HG02884 (cell line): ENCODE measurements at regions not wholly inside any gene's neighbourhood (a gene's known extent, or its start where the extent isn't known, plus 50 kb on each side); places are given as distances from the start of the nearest gene placed in this dataset.

ENCODE experiments used
- ATAC-seq: cut with Tn5 transposase; IDR thresholded peaks from one replicate; pipeline ENCODE4 v1.9.1; 2021; ENCODE audit warnings: mild to moderate bottlenecking, moderate library complexity; ENCODE audit not compliant: unreplicated experiment

DNA sequence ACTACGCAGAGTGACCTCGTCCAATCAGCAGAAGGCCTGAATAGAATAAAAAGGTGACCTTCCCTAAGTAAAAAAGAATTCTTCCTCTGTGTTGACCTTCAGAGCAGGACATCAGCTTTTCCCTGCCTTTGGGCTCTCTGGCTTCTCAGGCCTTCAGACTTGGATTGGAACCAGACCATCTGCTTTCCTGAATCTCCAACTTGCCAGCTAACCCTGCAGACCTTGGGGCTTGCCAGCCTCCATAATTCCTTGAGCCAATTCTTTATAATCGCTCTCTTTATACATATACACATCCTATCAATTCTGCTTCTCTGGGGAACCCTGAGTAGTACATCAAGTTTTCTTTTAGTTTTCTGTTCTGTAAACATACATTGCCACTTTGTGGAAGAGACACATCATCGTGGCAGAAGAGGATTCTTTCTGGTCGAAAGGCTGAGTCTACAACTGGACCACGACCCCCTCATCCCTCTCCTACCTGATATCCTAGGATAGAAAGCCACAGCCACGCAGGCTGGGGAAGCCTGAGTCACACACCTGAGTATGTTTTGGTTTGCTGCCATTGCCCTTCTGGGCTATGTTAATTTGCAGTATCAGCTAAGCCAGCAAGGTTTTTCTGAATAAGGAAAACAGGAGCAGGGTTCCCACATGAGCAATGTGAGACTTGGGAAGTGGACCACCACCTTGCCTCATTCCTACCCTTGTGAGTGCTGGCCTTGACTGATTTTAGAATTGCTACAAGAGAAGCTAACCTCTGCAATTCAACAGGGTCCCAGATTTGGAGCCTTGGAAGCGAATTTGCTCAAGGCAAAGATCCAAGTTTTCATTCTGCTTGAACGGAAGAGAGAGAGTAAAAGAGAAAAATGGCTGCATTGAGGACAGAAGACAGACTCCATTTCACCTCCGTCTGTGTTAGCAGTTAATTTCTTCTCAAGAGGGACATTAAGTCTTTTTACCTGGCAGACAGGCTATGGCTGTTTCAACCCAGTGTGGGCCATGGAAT lies 445.2 kb upstream of the FZD8 start:
- no peak for ATAC-seq

DNA sequence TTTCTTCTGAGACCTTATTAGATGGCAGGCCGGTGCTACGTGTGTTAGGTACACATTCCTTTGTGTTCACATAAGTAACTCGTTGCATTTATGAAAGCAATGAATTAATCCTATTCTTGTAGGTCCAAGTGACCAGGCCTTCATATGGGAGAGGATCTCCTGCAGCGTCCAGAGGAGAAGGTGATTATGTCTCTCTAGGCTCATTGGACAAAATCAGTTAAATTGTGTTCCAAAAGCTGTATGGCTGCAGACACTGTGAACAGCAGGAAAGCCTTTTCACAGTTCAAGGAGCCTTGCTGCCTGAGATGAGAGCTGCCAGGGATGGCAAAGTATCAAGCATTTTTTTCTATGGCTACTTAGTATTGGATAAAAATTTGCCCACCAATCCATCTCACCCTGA lies 433.1 kb upstream of the FZD8 start:
- ATAC-seq = no peak

DNA sequence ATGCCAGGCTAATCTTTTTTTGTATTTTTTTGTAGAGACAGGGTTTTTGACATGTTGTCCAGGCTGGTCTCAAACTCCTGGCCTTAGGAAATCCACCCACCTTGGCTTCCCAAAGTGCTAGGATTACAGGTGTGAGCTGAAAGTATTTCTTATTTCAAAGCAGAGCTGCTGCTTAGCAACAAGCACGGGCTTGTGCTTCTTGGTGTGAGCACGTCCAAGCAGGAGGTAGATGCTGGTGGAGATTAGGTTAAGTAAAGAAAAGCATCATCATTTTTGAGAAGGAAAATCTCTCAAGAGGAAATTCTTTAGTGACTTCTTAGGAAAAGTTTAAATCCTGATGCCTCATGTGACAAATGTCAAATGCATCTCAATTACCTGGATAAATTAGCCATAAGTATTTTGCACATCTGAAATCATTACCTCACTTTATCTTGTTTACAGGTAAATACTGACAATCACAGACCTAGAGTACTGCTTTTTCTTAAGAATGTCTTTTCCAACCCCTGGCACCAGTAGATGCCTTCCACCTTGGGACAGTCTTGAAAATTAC lies 431.8 kb upstream of the FZD8 start:
- ATAC-seq = no peak

DNA sequence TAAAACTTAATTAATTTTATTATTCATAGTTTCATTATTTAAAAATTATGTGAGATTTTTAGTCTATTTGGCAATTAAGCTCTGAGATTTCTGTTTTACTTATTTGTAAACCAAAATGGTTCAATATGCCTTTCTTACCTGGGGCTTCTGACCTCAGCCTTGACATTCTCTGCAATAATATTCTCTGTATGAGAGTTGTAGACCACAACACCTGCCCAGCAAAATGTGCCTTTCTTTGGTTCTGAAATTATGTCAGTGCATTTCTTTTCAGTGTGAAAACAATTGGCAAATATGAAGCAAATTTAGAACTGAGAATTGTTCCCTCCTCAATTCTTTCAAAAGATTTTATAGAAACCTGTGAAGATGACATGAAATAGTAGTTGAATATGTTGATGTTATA lies 426.4 kb upstream of the FZD8 start:
- no peak for ATAC-seq

DNA sequence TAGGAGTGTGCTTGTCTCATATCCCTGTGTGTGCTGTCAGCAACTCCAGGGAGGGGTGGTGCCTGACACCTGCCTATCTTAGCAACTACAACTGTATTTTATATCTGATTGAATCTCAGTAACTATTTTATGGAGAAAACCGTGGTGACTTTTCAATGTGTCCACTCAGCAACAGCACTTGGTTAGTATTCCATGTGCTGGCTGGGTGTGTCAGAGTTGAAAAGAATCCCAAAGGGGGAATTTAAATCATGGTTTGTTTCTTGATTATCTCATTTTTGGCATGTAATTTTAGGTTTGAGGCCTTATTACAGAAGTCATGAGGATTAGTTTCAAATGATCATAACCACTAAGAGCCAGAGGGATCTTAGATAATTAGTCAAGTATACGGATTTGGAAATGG lies 425.7 kb upstream of the FZD8 start:
- ATAC-seq = no peak

DNA sequence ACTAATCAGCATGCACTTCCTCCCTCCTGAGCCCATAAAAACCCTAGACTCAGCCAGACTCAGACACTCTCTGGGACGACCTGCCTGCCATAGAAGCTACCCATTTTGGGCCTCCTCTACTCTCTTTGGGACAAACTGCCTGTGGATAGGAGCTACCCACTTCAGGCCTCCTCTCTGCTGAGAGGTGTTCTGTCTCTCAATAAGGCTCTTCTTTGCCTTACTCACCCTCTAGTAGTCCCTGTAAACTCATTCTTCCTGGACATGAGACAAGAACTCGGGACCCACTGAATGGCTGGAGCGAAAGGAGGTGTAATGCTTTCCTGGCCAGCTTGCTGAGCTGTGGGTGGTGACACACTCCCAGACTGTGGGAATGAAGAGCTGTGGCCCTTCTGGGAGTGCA lies 424.8 kb upstream of the FZD8 start:
- no peak for ATAC-seq

DNA sequence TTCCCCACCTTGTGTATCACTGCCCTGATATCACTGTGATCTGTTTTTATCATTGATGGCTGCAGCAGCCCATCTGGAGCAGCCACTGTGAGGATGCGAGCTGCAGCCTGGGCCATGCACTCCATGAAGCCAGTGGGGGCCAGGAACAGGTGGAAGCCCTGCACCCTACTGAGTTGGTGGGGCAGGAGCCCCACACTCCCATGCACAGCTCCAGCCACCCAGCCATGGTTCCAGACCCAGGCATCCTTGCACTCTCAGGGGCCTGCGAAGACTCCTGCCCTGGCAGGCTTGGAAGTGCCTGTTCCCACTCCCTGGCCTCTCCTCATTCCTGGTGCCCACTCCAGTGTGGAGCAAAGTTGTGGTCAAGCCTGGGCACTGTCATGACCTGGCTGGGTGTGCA lies 424.0 kb upstream of the FZD8 start:
- ATAC-seq = no peak

DNA sequence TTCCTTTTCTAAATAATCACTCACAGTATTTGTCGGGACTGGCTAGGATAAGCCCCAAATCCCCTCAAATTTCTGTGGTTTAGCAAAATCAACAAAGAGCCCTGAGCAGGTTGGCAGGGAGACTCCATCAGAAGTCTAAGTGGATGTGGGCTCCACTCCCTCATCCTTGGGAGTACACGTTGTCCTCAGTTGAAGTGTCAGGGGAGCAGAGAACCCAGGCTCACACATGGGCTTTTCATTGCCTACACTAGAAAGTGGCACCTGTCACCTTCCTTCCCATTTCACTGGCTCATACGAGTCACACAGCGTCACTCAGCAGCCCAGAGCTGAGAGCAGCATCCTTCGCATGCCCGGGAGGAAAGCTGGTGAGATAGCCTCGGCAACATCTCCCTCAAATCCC lies 421.3 kb upstream of the FZD8 start:
- ATAC-seq = no peak

DNA sequence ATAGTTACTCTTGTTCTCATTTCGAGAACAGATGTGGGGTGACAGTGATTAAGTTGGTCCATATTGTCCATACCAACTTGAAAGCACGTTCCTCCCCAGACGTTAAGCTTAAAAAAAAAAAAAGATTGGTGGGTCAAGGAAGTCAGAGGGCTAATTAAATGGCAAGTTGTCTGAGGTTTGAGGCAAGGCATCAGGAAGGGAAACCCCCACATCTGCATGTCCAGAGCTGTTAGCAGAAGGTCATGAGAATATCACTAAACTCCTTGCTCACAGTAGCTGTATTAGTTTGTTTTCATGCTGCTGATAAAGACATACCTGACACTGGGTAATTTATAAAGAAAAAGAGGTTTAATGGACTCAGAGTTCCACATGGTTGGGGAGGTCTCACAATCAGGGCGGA lies 415.6 kb upstream of the FZD8 start:
- no peak for ATAC-seq

DNA sequence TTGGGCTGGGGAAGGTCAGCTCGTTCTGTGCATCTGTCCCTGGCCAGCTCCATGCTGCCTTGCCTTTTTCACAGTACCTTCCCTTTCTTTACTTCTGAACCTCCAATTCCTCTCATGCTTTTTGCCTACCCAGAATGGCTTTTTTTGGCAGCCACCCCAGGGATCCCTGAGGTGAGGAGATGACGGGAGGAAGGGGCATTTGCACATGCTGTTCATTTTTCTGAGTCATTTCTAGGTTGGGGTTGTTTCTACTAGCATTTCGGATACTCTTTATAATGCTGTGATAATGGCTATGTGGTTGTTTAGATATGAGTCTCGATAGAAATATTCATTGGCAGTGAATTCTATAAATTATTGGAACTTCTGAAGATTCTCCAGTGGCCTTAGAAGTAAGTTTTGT lies 415.1 kb upstream of the FZD8 start:
- ATAC-seq = no peak

DNA sequence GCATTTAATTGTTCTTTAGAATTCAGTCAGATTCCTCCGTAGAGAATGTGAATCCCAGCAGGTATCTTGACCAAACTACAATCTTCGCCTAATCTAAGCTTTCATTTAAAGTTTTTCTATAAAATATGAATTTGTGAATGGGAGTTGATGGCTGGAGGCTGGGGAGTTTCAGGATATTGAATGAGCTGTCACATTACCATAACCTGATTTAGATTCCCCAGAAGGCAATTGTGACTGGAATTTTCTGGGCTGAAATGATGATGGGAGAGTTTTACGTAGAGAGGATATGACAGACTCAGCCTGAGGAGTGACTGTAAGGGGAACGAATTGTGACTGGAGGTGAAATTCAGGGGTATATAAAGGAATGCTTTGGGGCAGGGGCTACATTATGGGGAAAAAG lies 411.7 kb upstream of the FZD8 start:
- no peak for ATAC-seq

DNA sequence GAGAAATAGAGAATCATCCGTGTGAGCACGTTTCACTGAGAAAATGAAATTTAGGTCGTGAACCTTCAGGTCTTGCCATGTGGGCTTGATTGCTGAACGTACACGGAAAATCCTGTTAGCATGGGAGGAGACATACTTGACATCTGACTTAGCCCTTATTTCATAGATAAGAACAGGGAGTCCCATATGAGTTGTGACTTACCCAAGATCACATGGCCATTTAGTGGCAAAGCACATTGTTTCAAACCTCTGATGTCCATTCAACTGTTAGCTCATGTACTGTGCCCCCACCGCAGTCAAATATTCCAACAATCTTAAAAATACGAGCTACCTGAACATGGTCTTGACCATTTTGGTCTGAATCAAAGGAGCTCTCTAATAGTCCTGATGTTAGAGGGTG lies 411.2 kb upstream of the FZD8 start:
- no peak for ATAC-seq

DNA sequence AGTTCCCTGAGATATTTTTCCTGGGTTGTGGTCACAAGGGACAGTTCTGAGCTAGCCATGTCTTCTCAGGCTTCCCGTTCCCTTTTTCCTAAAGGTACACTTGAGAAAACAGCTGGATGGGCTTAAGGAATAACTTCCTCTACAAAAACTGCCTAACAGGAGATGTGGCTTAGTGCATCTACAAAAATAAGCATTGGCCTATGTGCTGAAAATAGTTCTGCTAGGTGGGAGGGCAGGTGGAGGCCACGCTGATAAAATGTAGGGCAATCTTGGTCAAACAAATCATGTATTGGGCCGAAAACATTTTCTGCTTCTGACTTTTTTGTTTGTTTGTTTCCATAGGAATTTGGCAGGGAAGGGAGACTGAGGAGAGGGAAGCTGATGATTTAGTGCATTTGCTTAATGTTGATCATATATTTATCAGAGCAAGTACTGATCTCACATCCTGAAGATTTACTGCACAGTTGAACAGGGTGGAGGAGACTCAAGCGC lies 409.4 kb upstream of the FZD8 start:
- ATAC-seq = no peak

DNA sequence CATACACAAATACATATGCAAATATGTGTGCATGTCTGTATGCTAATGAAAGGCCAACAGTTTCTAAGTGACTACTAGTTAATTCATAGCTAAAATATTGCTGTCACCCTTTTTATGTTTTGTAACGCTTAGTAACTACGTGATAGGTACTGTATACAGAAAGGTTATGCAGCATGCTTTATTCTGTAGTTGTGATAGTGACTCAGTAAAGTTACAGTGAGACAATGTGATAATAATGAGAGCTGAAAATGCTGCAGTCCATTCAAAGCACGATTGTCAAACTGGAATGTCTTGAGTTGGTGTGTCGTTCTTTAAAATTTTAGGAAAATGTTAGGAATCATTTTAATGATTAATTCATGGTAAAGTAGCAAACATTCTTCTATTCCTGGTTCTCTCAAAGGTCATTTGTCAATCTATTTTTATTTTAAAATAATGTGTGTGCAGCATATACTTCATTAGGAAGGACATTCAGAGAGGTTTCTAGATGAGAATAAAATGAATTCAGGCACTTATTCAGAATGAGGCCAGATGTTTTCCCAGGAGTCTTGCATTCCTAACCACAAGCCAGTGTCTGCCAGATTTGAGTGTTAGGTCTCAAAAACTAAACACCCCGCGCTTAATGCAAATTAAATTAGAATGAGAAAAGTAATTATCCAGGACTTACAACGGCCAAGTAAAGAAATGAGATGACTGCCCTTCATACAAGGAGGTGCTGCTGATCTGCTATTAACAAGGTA lies 408.8 kb upstream of the FZD8 start:
- no peak for ATAC-seq

DNA sequence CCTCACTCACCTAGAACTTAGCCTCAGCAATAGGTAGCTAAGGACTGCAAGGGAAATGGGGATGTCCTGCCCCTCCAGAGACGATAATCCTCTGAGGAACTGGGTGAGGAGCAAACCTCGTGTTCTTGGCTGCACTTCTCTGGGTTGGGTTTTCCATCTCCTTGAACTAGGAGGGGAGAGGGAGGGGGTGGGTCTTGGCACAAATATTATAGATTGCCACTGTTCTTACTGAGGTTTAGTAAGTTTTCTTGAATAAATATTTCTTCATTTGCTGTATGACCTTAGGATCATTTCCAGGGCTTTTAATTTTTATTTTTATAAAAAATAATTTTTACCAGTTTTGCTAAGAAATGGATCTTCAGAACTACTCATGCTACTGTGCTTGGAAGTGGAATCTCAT lies 406.7 kb upstream of the FZD8 start:
- ATAC-seq = no peak

DNA sequence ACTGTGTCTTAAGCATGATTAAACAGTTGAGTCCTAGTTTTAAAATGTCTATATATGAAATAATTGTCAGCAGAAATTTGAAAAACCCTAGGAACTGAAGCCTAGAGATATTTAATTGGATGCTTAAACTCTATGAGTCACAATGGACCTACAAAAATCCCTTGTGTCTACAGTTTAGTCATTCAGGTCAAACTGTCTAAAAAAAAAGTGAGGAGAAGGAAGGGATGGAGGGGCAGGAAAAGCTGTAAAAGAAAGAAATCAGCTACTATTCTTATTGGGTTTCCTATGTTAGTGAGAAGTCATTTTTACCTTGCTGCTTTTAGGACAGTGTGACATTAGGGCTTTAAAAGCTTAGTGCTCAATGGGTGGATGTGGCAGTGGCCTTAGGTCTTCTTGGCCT lies 406.1 kb upstream of the FZD8 start:
- ATAC-seq = no peak

DNA sequence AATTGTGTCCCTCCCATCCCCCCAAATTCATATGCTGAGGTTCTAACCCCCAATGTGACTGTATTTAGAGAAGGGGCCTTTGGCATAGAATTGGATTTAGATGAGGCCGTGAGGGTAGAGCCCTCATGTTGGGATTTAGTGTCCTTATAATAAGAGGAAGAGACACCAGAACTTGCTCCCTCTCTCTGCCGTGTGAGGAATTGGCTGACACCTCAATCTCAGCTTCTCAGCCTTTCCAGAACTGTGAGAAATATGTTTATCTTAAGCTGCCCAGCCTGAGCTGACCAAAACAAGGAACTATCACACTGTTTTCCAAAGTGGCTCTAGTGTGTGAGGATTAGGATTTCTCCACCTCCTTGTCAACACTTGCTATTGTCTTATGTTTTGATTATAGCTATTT lies 400.0 kb upstream of the FZD8 start:
- ATAC-seq = no peak

DNA sequence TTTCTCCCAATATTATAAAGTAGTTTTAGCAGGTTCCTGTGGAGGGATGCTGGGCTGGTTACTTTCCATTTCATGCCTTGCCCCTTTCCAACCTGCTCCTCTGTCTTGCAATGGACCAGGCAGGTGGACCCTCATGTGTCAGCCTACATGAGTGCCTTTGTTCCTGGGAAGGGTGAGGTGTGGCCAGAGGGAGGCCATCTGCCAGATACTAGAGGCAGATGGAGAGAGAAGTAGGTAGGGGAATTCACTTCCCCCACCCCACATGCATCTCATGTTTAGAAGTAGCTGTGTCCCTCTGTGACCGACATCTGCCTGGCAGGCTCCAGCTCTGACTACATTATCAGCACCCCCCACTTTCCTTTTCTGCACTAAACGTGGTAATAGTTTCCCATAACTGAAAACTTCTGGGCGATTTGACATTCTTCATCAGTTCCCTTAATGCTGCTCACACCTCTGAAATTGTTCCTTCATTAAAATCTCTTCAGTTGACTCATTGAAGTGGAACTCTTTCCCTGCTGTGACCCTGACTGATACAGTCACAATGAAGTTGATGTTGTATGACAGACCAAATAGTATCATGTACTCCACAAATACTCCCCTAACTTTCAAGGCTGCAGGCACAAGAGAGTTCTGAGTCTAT lies 396.3 kb upstream of the FZD8 start:
- no peak for ATAC-seq

DNA sequence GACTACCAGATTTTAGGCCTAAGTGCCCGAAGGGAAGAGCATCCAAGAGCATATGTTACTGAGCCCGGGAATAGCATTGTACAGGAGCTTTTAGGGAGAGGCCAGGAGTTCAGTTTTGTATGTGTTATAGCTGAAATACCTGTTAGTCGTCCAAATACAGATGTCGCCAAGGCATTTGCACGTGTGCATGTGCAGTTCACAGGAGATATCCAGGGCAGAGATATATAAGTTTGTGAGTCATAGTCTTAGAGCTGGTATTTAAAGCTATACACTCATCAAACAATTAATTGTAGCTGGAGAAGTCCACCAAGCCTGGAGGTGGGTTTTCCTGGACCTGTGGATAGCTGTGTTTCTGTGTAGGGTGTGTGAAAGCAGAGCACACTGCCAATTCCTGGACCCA lies 394.0 kb upstream of the FZD8 start:
- ATAC-seq = no peak

DNA sequence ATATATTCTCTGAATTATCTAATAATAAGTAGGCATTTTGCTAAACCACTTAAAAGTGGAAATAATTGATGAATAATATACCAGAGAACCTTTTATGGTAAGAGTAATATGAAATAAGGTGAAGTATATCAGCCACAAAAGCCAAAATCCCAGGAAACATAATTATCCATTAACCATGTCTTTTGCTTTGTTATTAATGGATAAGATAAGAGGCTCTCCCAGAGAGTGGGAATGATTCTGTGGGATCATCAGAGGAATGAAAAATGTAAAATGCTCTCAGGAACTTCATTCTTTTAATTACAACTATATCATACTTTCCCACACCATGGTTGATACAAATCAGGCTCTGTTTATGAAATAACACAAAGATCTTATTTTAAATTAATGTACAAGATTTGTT lies 391.7 kb upstream of the FZD8 start:
- ATAC-seq = no peak

DNA sequence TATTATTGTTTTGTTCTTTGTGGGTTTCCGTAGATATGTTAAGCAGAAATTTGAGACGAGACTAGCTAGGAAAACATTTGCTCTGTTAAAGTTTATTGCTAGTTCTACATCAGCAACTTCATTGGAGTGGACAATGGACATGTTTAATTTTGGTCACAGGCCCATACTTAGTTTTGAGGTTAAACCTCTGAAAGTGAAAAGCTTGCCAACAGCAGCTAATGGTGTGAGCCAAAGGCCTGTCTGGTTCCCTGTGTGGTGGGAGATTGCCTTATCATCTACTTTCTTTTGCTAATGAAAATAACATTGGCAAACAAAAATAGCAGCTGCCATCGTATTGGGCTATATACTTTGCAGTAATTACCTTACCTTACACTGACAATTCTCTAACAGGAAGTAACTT lies 388.4 kb upstream of the FZD8 start:
- ATAC-seq = no peak
